ENCODE measurements at regions not wholly inside any gene's neighbourhood (a gene's known extent, or its start where the extent isn't known, plus 50 kb on each side); places are given as distances from the start of the nearest gene placed in this dataset.

DNA sequence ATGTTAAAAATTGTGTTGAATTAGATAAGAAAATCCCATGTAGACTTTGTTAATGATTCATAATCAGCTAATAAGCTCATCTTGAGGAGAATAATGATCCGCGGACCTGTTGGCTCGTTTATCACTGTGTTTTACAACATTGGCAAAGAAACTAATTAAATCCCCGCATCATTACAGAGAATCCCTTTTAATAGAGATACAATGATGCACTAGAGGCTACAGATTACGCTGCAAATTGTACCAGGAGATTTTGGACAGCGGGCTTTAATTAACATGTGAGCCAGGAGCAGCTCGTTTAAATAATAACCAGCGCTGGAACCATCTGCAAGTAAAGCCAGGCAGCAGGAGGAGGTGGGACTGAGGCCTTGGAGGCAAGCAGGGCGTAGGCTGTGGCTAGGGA is 280.3 kb upstream of the POU3F1 start:
- no peak for DNase-seq

DNA sequence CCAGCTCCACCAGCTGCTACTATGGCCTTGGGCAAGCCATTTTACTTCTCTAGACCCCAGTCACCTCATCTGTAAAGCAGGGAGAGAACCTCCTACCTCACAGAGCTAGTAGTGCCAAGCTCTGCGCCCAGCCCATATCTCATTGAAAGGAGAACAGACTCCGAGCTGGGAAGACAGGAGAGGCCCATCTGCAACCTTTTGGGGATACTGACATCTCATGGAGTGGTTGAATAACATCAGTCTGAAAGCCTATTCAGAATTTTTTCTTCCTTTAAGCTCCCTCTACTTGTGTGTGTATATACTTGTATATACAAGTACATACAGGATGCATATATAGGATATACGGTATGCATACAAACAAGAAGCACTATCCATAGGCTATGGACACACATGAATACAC is 279.5 kb upstream of the POU3F1 start:
- no peak for DNase-seq

DNA sequence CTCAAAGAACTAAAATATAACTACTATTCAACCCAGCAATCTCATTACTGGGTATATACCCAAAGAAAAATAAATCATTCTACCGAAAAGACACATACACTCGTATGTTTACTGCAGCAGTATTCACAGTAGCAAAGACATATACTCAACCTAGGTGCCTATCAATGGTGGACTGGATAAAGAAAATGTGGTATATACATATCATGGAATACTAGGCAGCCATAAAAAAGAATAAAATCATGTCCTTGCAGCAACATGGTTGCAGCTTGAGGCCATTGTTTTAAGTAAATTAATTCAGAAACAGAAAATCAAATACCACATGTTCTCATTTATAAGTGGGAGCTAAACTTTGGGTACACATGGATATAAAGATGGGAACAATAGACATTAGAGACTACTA is 266.2 kb upstream of the POU3F1 start:
- no peak for DNase-seq

DNA sequence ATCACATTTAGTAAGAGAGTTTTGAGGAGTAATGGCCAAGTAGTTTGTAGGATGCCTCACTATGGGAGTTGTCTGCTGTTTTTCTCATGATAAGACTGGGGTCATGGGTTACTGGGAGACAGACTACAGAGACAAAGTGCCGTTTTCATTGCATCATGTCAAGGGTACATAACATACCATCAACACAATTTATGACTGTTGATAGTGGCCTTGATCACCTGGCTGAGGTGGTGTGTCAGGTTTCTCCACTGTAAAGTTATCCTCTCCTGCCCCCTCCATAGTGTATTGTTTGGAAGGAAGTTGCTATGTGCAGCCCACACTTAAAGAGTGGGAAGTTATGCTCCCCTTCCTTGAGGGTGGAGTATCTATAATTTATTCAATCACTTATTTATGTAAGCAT is 263.5 kb upstream of the POU3F1 start:
- no peak for DNase-seq

DNA sequence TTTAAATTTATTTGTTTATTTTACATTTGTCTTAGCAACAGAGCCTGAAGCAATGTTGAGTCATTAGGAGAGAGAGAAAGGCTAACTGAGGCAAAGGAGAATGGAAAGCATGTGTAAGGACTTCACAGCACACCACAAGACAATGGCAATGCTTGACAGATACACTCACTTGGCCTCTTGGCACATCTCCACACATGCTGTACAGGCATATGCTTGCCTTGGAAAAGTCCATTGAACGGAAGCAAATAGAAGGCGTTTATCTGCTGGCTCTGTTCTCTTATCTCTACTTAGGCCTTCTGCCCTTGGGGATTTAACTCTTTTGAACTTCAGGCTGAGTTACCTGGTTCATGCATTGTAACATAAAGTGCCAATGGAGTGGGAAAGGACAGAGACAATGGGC is 262.2 kb upstream of the POU3F1 start:
- no peak for DNase-seq

DNA sequence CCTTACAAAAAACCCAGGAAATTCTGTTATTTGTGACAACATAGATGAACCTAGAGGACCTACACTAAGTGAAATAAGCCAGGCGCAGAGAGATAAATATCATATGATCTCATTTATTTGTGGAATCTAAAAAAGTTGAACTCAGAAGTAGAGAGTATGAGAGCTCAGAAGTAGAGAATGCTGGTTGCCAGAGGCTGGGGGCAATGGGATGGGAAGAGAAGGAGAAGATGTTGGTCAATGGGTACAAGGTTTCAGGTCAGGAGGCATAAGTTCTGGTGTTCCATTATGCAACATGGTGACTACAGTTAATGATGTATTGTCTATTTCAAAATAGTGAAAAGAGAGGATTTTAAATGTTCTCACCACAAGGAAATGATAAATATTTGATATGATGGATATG is 259.1 kb upstream of the POU3F1 start:
- no peak for DNase-seq

DNA sequence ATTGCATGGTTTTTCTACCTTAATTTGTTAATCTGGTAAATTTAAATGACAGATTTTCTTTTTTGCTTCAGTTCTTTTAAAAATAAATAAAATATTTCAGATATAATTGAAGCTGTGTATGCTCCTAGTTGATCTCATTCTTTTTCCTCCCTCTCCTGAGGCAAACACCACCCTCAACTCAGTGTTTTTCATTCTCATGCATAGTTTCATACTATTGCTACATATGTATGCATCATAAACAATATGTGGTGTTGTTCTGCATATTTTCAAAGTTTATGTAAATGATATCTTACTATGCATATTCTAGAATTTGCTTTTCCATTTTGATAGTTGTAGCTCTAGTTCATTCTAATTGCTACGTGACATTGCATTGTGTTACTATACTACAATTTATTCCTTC is 257.2 kb upstream of the POU3F1 start:
- DNase-seq, result no peak

DNA sequence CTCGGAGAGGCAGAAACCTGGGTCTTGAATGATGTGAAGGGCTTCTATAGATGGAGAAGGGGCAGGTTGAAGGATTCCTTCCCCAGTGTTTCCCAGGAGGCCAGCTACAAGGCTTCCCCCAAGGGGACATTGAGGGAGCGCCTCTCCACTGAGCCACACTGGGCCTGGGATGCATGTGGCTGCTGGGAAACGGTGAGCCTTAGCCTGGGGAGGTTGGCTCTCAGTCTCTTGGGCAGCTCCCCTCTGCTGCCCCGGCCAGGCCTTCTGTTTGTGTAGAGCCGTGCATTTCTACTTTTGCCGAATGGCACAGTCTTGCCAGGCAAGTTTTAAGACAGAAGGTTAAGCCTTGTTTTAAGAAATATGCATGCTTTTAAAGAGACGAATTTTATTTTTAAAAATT is 254.4 kb upstream of the POU3F1 start:
- no peak for DNase-seq

DNA sequence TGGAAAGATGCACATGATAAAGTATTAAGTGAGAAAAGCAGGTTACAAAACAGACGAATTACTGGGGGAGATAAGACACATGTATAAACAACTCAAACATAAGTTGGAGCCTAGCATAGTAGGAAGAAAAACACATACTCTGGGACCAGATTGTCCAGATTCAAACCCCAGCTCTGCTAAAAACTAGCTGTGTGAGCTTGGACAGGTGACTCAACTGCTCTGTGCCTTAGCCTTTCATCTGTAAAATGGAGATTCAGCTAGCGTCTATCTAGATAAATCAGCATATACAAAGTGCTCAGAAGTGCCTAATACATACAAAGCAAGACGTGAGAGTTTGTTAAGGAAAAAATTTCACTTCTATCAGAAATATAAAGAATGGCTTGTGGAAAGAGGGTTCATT is 254.0 kb upstream of the POU3F1 start:
- DNase-seq, result no peak

DNA sequence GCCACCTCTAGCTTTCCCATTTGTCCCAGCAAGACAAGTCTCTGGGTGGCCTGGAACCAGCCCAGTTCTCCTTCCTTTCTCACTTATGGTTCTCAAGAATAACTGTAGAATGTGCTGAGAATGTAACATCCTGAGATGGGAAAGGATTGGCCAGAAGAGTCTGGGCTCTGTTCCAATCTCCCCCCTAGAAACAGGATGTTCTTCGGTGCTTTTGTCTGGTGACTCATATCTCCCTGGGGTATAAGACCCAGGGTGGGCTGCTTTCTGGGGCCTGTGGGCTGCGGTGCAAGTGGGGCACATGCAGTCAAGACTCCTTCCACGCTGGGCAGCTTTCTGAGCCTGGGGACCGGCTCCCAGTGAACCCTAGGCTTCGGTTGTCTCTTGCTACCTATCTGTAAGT is 251.2 kb upstream of the POU3F1 start:
- DNase-seq, result no peak

DNA sequence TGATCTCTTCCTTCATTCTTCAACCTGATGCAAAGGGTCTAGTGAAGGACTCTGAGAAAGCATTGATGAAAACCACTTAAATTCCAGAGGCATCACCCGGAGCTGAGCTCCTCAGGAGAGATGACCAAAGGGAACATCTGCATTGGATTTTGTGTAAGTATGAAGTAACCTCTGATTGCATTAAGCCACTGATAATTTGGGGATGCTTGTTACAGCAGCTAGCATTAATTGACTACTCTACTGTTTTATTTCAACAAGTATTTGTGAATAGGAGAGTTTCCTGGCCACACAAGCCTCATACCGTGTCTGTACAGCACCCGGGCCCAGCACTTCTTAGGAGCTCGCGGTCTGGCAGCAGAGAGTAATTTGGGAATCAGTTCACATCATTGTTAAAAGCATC is 250.7 kb upstream of the POU3F1 start:
- no peak for DNase-seq

DNA sequence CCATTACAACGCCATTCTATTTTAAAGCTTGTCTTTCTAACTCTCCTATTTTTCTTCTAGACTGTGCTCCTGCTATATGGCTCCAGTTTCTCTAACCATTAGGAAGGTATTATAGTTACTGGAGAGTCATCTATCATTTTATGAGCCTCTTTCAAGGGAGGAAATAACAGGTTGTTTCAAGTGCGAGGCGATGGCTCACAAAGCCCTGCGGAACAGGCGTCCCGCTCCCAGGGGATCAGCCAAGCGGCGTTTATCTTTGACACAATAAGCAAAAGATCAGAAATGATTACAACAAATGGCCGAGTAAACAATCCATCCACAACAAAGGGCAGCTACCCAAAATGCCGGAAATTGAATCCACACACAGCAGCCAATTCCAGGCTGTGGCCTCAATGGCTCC is 249.5 kb upstream of the POU3F1 start:
- DNase-seq, result no peak

DNA sequence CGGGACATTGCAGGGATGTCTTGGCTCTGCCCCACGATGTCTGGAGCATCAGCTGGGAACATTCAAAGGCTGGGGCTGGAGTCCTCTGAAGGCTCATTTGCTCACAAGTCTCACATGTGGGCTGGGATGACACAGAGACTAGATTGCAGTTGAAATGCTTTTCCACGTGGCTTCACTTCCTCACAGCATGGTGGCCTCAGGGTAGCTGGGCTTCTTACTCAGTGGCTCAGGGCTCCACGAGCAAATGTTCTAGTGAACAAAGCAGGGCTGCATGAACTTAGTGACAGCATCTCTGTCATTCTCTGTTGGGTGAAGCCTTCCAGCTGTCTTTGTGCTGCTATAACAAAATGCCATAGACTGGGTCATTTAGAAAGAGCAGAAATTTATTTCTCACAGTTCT is 247.0 kb upstream of the POU3F1 start:
- DNase-seq, result no peak

DNA sequence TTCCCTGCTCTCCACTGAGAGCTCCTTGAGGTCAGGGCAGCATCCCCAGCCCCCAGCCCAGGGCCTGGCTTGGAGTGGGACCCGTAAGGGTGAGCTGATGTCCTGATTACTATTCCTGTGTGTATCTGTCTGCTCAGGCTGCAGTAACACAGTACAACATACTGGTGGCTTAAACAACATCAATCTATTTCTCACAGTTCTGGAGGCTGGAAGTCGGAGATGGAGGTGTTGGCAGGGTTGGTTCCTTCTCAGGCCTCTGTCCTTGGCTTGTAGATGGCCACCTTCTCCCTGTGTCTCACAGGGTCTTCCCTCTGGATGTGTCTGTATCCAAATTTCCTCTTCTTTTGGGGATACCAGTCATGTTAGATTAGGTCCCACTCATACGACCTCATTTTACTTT is 246.4 kb upstream of the POU3F1 start:
- DNase-seq, result no peak

DNA sequence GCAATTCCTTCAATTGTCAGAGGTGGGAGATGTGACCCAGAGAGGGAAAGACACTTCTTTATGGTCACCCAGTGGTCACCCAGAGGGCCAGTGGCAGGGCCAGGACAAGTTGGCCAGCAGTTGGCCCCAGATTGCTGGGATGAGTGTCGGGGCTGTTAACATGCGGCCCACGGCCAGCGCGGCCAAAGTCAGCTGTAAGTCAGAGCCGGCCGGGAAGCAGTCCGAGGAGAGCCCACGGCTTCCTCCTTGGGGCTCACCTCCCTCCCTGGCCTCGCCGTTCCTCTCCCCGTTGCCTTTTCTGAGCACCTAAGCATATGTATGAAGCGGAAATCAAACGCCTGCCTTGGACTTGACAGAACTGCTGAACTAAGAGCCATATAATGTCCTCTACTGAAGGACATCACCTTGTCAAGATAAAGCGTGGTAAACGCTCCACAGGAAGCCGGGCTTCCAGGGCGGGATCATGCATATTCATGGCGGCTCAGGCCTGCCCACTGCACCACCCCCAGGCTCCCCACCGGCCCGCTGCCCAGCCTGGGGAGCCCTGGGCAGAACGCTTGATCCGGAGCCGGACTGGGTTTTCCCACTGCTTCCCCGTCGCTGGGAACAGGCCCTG is 245.4 kb upstream of the POU3F1 start:
- DNase-seq, result no peak

DNA sequence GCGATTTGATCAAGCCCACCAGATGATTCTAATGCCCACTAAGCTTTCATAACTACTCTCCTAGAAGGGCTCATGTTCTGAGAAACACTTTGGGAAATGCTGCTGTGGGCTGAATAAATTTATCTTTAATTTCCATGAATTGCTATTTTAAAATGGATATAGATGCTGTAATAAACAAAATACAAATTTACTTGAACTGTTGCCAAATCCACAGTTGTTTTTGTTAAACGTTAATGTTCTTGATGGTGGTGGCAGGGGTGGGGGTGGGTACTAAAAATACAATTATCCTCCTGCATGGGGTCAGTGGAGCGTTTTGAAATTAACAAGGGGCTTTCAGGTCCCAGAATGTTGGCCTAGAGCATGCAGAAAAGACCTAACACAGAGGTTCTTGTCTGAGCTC is 244.7 kb upstream of the POU3F1 start:
- DNase-seq, result no peak

DNA sequence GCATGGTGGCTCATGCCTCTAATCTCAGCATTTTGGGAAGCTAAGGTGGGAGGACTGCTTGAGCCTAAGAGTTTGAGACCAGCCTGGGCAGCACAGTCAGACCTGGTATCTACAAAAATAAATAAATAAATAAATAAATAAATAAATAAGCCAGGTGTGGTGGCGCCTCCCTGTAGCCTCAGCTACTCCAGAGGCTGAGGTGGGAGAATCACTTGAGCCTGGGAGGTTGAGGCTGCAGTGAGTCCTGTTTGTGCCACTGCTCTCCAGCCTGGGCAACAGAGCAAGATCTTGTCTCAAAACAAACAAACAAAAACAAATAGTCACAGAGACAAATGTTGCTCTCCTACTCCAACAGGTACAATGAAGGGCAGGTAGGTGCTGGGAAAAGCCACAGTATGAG is 242.4 kb upstream of the POU3F1 start:
- DNase-seq, result no peak

DNA sequence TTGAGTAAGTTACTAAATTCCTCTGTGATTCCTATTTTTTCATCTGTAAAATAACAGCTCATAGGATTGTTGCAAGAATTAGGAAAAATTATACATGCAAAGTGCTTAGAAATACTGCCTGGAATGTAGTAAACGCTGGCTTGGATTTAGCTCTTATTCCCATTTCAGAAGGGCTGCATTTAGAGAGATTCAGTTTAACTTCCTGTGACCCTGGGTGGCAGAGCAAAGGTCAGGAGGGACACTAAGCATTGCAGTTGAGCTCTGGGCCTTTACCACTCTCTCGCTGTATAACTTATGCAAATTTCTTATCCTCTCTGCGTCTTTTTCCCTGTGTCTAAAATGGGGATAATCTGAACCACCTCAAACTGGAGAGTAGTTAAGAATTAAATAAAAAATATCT is 241.0 kb upstream of the POU3F1 start:
- no peak for DNase-seq

DNA sequence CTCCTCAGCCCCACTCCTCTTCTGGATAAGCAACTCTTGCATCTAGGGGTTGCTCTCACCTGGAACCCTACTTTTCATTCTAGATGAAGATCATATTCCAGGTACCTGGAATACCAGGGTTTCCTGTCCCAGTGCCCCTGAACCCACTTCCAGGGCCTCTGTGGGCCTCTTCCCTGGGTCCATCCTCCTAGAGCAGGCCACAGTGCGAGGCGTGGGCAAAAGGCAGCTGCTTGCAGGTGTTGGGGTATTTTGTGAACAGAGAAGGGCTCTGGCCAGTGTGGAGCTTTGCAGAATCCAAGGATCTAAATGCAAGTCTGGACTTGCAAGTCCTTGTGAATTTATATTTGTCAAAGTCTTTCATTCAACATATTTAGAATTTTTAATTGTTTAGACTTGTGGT is 240.4 kb upstream of the POU3F1 start:
- DNase-seq, result no peak

DNA sequence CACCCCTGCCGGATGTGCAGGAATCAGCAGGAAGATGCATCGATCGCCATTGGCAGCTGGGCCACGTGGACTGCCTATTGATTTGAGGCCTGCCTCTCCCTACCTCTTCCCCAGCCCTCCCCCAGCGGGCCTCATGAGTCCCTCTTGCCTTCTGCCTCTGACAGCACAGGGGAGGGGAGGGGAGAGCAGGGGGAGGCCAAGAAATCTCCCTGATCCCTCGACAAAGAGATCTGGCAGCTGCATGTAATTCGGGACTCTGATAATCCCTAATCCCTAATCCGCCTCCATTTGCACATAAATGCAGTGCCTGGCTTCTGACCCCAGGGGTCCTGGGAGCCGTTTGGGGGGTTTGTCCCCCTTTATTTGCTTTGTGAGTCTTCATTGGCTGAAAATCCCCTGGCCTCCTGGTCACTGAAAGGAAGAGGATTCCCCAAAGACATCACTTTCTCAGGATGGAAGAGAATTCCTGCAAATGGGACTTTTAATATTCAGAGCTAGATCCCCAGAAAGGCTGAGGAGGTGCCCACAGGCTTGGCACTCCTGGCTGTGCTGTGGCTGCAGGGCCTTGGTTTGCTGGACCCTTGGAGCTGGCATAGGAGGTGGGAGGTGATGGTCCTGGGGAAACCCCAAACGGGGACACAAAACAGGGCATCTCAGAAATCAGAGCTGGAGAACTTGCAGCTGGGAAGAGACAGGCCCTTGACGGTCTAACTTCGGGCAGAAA is 239.4 kb upstream of the POU3F1 start:
- DNase-seq, result no peak

DNA sequence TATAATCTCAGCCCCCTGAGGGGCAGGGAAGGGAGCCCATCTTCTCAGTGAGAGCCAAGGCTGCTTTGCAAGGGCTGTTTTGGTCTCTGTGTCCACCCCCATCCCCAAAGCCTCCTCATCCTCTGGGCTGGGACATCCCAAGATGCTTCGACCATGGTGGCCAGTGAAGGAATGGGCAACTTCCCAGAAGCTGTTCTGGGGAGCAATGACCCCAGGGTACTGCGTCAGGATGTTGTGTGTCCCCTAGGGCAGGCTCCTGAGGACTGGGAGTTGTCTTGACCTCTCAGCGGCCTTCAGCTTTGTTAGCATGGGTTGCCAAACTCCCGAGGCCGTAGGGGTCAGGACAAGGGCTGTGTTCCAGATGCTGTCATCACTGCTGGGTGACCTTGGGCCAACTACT is 238.4 kb upstream of the POU3F1 start:
- no peak for DNase-seq

DNA sequence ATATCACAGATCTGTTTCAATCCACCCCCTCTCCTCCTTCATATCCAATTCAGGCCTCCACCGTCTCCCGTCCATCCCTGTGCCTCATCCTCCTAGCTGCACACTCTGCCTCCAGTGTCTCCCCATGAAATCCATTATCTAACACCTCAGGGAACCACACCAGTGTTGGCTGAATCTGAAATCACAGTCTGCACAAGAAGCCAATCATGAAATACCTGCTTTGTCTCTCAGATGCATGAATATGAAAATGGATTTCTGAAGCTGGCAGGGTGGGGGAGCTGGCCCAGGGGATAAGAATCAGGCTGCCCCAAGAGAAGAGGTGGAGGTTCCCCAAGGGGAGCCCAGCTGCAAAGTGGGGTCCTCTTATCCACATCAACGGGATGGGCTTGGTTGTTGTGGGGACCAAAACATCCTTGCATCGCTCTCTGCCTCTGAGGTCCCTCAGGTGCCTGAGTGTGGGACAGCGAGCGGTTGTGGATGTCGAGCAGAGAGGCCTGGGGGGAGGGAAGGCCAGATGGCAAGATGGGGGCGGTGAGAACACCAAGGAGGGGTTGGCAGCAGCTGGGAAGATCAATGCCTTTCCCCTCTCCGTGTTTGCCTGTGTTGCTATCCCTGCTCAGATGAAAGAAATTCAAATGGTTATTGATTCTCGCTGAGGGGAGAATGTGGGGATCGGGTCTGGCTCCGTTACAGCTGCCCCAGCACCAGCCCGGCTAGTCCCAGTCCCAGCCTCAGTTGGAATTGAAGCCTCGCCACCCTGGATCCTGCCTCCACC is 237.3 kb upstream of the POU3F1 start:
- DNase-seq, result no peak

DNA sequence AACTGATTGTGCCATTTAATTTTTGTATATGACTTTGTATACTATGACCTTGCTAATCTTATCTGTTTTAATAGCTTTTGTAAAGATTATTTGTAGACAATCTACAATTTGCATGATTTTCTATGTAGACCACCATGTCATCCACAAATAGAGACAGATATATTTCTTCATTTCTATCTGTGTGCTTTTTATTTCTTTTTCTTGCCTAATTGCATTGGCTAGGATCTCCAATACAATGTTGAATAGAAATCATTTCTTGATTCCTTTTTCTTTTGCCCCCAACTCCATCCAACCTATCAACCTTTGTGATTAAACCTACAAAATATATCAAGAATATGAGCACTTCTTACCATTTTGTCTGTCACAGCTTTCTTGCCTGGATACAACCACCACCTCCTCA is 232.6 kb upstream of the POU3F1 start:
- no peak for DNase-seq

DNA sequence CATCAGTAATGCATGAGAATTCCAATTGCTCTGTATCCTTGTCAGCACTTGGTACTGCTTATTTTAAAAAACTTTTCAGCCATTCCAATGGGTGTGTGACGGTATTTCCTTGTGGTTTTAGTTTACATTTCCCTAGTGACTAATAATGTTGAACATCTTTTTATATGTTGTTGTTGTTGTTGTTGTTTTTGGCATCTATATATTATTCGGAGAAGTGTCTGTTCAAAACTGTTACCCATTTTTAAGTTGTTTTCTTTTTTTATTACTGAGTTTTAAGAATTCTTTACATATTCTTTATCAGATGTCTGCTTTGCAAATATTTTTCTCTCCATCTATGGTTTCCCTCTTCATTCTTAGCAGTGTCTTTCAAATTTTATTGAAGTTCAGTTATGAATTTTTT is 231.1 kb upstream of the POU3F1 start:
- no peak for DNase-seq

DNA sequence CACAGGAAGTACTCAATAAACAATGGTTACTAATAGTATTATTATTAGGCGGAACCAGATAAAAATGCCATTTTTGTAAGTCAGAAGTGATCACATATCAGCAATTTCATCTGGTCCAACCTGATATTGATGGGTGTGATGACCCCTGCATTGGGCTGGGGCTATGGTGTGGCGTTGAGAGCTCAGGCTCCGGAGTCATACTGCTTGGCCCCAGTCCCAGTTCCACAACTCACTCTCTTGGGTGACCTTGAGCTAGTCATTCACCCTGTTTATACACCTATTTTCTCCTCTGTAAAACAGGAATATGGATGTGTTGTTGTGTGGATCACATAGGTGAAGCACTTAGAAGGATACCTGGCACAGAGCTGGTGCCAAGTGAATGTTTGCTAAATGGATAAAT is 229.4 kb upstream of the POU3F1 start:
- no peak for DNase-seq
